PC-3 (cell line): ENCODE measurements at regions not wholly inside any gene's neighbourhood (a gene's known extent, or its start where the extent isn't known, plus 50 kb on each side); places are given as distances from the start of the nearest gene placed in this dataset.

Experiments
- ATAC-seq: fragments of 200-7000 bp; cut with Tn5 transposase; 2 replicates; pipeline ENCODE4 v1.9.1; 2020; ENCODE audit warnings: mild to moderate bottlenecking, moderate library complexity
- BruUV-seq: library from RNA; stranded (reverse); fragments of 400-500 nt; replicated peaks from 2 replicates; lab custom pipeline; 2021; lab: Mats Ljungman, UMichigan
- CTCF ChIA-PET: fragments of 300-600 bp; sonication (Branson Sonifier 250); formaldehyde crosslinking; loops from one replicate; lab custom pipeline; 2022; ENCODE audit warnings: antibody characterized with exemption; lab: Charles Lee
- POLR2A ChIA-PET: fragments of 300-600 bp; sonication (Branson Sonifier 250); formaldehyde crosslinking; loops from one replicate; lab custom pipeline; 2022; ENCODE audit warnings: antibody characterized with exemption; ENCODE audit not compliant: unreplicated experiment; lab: Charles Lee
- DNase-seq: peaks from one replicate; pipeline ENCODE4 v3.0.0-alpha.2; 2015
- H2AFZ ChIP-seq: fragments of 300-600 bp; sonication (generic); 2 replicates; pipeline ENCODE4 v1.6.0; 2016; ENCODE audit warnings: antibody characterized with exemption, low read length
- H3F3A ChIP-seq: fragments of 300-600 bp; sonication (generic); one replicate; pipeline ENCODE4 v1.6.0; 2017; ENCODE audit warnings: antibody characterized with exemption, low read length, control low read depth, mild to moderate bottlenecking; ENCODE audit not compliant: unreplicated experiment
- H3K27ac ChIP-seq: fragments of 300-600 bp; sonication (generic); 2 replicates; pipeline ENCODE4 v1.5.1; 2016; ENCODE audit warnings: mild to moderate bottlenecking, low read length
- H3K27me3 ChIP-seq: fragments of 300-600 bp; sonication (generic); 2 replicates; pipeline ENCODE4 v1.6.1; 2016; ENCODE audit warnings: low read length, mixed read lengths
- H3K36me3 ChIP-seq: fragments of 300-600 bp; sonication (generic); 2 replicates; pipeline ENCODE4 v1.6.1; 2016; ENCODE audit warnings: low read depth, mixed run types, low read length, mixed read lengths
- H3K4me1 ChIP-seq: fragments of 300-600 bp; sonication (generic); 2 replicates; pipeline ENCODE4 v1.5.1; 2016; ENCODE audit warnings: low read length; ENCODE audit not compliant: insufficient read depth
- H3K4me2 ChIP-seq: fragments of 300-600 bp; sonication (generic); 2 replicates; pipeline ENCODE4 v1.6.0; 2016; ENCODE audit warnings: low read length
- H3K4me3 ChIP-seq: fragments of 300-600 bp; sonication (generic); 2 replicates; pipeline ENCODE4 v1.5.1; 2016; ENCODE audit warnings: mild to moderate bottlenecking, low read length, mixed read lengths
- H3K79me2 ChIP-seq: fragments of 300-600 bp; sonication (generic); 2 replicates; pipeline ENCODE4 v1.6.1; 2017; ENCODE audit warnings: low read length, mixed read lengths
- H3K9ac ChIP-seq: fragments of 300-600 bp; sonication (generic); 2 replicates; pipeline ENCODE4 v1.6.0; 2016; ENCODE audit warnings: mild to moderate bottlenecking, low read length
- H3K9me2 ChIP-seq: fragments of 300-600 bp; sonication (generic); replicated peaks from 2 replicates; pipeline ENCODE4 v1.6.1; 2016; ENCODE audit warnings: mixed run types, low read length, mixed read lengths
- H3K9me3 ChIP-seq: fragments of 300-600 bp; sonication (generic); 2 replicates; pipeline ENCODE4 v1.6.1; 2016; ENCODE audit warnings: low read length, mixed read lengths
- H4K20me1 ChIP-seq: fragments of 300-600 bp; sonication (generic); 2 replicates; pipeline ENCODE4 v1.6.1; 2016; ENCODE audit warnings: low read length, mixed read lengths
- CTCF ChIP-seq: fragments of 300-600 bp; sonication (generic); conservative IDR thresholded peaks from 2 replicates; pipeline ENCODE4 v1.5.1; 2017; ENCODE audit warnings: antibody characterized with exemption, low read depth, mild to moderate bottlenecking, low read length
- EZH2 ChIP-seq: fragments of 300-600 bp; sonication (generic); IDR thresholded peaks from one replicate; pipeline ENCODE4 v1.6.1; 2017; ENCODE audit warnings: antibody characterized with exemption, mild to moderate bottlenecking, low read length; ENCODE audit not compliant: unreplicated experiment
- EZH2phosphoT487 ChIP-seq: fragments of 300-600 bp; sonication (generic); IDR thresholded peaks from 2 replicates; pipeline ENCODE4 v1.6.1; 2018; ENCODE audit warnings: mild to moderate bottlenecking, antibody characterized with exemption, low read length, borderline replicate concordance
- intact Hi-C: fragments of 100-400 bp; cut with micrococcal nuclease; formaldehyde crosslinking; loops from 2 replicates; pipeline ENCODE4 v1.9.0; 2023

GRCh38 chr16:24670623-24671454 is 58.6 kb upstream of the TNRC6A start:
- no peak for ATAC-seq
- Histone ChIP-seq H4K20me1 (no peaks in the 10 kb centered on the region), H3K9me3 (no peaks in the 10 kb centered on the region), H3F3A (no peaks in the 10 kb centered on the region), H2AFZ (no peak overlapping the region), H3K9ac (no peak overlapping the region), H3K4me1 (peaks cover 7% of the 10 kb centered on the region), H3K27ac (no peak overlapping the region), H3K27me3 (no peaks in the 10 kb centered on the region), H3K4me3 (no peak overlapping the region), H3K9me2 (no peaks in the 10 kb centered on the region), H3K36me3 (no peaks in the 10 kb centered on the region), H3K4me2 (no peak overlapping the region), H3K79me2 (no peaks in the 10 kb centered on the region)
- TF ChIP-seq EZH2 (no peak), CTCF (no peak), EZH2phosphoT487 (no peak)
- peak; percentile 14 for DNase-seq
- CTCF ChIA-PET = no interaction called here
- BruUV-seq = no TSS peak
- intact Hi-C loops = no loop called here
- POLR2A ChIA-PET = no interaction called here

DNA sequence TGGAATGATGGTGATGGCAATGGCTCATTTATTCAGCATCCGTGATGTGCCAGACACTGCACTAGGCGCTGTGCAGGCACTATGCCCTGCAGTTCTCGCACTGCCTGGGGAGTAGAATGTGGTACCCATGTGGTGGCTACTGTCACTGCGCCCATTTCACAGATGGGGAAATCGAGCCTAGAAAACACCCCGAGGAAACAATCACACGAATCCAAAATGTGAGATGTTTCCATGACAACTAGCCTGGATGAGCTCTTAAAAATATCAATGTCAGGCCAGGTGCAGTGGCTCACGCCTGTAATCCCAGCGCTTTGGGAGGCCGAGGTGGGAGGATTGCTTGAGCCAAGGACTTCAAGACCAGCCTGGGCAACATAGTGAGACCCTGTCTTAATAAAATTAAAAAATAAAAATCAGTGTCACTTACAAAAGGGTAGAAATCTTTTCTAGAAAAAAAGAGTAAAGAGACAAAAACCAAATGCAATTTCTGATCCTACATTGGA is 57.9 kb upstream of the TNRC6A start:
- no peak overlapping the region for H3K4me3 ChIP-seq
- ChIA-PET CTCF (no interaction called here), POLR2A (no interaction called here)
- H2AFZ ChIP-seq = no peak overlapping the region
- intact Hi-C loops = no loop called here
- H3F3A ChIP-seq = no peaks in the 10 kb centered on the region
- H3K27ac ChIP-seq = no peak overlapping the region
- H3K79me2 ChIP-seq = no peaks in the 10 kb centered on the region
- DNase-seq (no peak), ATAC-seq (no peak)
- H3K36me3 ChIP-seq = no peaks in the 10 kb centered on the region
- TF ChIP-seq EZH2 (no peak), EZH2phosphoT487 (no peak), CTCF (no peak)
- no peaks in the 10 kb centered on the region for H3K9me2 ChIP-seq
- H3K9me3 ChIP-seq = no peaks in the 10 kb centered on the region
- H4K20me1 ChIP-seq = no peaks in the 10 kb centered on the region
- no peak overlapping the region for H3K9ac ChIP-seq
- BruUV-seq = no TSS peak
- peaks cover 7% of the 10 kb centered on the region for H3K4me1 ChIP-seq
- H3K27me3 ChIP-seq = no peaks in the 10 kb centered on the region
- H3K4me2 ChIP-seq = no peak overlapping the region

- CTCF ChIA-PET = no interaction called here
- H4K20me1 ChIP-seq = no peaks in the 10 kb centered on the region
- no peaks in the 10 kb centered on the region for H3K79me2 ChIP-seq
- H3F3A ChIP-seq = no peaks in the 10 kb centered on the region
- no peak for TF ChIP-seq EZH2
- TF ChIP-seq CTCF = no peak
- TF ChIP-seq EZH2phosphoT487 = no peak
- BruUV-seq = no TSS peak
- no peak overlapping the region for H3K27ac ChIP-seq
- no peaks in the 10 kb centered on the region for H3K9me3 ChIP-seq
- DNase-seq (no peak), ATAC-seq (no peak)
- intact Hi-C loops = no loop called here
- no peaks in the 10 kb centered on the region for H3K36me3 ChIP-seq
- H2AFZ ChIP-seq = no peak overlapping the region
- H3K4me2 ChIP-seq = no peak overlapping the region
- H3K4me3 ChIP-seq = no peak overlapping the region
- no peak overlapping the region for H3K9ac ChIP-seq
- no peaks in the 10 kb centered on the region for H3K9me2 ChIP-seq
- H3K4me1 ChIP-seq = peaks cover 7% of the 10 kb centered on the region
- H3K27me3 ChIP-seq = no peaks in the 10 kb centered on the region
- POLR2A ChIA-PET = no interaction called here
Measured at GRCh38 chr16:24673155-24673554, 56.3 kb upstream of the TNRC6A start.
